GM19043 (cell line): ENCODE measurements at regions not wholly inside any gene's neighbourhood (a gene's known extent, or its start where the extent isn't known, plus 50 kb on each side); places are given as distances from the start of the nearest gene placed in this dataset.
"Not testable (repeated sequence)": the region's sequence is repeated elsewhere in the genome, so short reads cannot be mapped to it uniquely, and the experiment has no call there.

Experiments used
- ATAC-seq: cut with Tn5 transposase; IDR thresholded peaks from one replicate; pipeline ENCODE4 v1.9.1; 2021; ENCODE audit warnings: low read depth; ENCODE audit not compliant: unreplicated experiment

DNA sequence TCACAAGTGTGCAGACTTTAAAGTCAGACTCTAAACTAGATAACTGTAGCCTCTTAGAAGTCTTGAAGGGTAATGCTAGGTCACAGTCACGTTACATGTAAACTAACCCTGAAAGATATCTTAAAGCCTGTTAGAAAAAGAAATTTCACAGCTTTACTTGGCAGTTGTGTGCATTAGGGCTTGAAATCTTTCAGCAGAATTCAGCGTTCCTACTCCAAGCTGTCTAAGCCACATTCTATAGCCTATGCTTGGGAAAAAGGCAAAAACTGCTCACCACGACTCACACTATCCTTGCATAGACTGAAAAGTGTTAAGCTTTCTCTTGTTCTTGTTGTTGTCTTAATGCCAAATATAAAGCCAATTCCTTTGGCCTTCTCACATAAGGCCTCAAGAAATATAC, 338.0 kb upstream of the SASH1 start:
- ATAC-seq: no peak

GRCh38 chr6:148005806-148006205, 336.8 kb upstream of the SASH1 start:
- no peak for ATAC-seq

DNA sequence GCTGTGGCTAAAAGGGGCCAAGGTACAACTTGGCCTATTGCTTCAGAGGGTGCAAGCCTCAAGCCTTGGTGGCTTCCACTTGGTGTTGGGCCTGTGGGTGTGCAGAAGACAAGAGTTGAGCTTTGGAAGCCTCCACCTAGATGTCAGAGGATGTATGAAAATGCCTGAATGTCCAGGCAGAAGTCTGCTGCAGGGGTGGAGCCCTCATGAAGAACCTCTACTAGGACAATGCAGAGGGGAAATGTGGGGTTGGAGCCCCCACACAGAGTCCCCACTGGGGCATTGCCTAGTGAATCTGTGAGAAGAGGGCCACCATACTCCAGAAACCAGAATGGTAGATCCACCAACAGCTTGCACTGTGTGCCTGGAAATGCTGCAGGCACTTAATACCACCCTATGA, 332.1 kb upstream of the SASH1 start:
- ATAC-seq: not testable (repeated sequence)

GRCh38 chr6:148016013-148016412, 326.6 kb upstream of the SASH1 start:
- no peak for ATAC-seq

- ATAC-seq: no peak
These were observed 321.5 kb upstream of the SASH1 start for GRCh38 chr6:148021165-148021564.

GRCh38 chr6:148021699-148022098, 320.9 kb upstream of the SASH1 start:
- no peak for ATAC-seq

DNA sequence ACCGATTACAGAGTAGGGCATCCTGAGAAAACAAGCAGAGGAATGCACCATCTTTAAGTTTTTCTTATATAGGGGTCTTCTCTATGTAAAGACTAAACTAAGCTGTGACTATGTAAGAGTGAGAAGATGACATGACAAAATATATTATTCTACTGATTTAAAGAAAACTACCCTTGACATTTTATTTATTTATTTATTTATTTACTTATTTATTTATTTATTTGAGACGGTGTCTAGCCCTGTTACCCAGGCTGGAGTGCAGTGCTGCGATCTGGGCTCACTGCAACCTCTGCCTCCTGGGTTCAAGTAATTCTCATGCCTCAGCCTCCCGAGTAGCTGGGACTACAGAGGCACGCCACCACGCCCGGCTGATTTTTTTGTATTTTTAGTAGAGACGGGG, 320.4 kb upstream of the SASH1 start:
- not testable (repeated sequence) for ATAC-seq

DNA sequence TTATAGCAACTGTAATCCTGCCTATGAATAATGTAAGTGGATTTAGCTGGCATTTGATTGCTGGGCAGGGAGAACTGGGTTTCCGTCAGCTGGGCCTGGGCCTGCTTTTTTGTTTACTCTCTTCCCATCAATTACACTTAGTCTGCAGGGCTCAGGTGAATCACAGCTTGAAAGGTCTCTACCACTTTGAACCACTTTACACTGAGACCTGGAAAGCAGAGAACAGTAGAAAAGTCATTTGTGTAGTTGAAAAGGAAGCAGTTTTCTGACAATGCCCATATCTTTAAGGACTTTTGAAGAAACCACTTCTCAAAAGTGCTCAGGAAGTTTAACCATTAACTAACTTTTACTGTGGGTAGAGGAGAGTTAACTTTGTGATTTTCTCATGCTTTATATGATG, 315.4 kb upstream of the SASH1 start:
- no peak for ATAC-seq

DNA sequence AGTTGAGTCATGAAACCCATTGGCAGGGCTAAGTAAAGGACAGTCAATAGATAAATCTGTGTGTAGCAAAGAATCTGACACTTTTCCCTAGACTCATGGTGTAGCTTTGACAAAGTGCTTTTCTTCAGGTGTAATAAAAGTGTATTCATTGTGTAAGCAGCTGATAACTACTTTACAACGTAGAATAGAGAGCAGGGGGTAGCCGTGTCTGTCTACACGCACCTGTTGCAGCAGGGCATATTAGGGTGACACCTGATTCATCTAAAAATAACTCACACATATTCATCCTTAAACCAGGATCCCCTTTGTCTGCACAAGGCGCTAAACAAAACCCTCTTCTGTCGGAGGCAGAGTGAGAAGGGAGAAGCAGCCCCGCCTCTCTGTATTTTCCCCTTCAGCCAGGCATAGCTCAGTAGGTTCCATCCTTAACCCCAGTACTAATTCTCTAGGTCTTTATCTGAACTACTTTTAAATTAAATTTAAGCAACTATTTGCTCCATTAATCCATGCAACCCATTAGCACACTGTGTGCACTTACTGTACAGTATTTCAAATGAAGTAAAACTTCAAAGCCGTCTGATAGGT, 306.7 kb upstream of the SASH1 start:
- no peak for ATAC-seq

DNA sequence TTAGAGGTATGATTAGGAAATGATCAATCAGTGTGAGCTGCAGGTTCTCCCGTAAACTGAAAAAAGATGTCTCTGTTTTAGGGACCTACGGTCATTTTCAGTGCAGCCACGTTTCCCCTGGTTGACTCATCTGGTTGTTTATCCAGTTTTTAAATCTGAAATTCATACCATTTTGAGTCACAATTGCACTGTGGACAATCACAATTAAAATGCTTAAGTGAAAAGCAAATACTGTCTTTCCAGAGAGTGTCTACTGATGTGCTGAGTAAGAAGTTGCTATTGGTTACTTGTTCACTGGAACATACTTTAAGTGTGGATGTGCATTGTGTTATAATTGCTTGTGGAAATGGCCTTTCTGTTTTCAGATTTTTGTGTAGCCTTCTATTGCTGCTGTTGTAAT, 305.1 kb upstream of the SASH1 start:
- ATAC-seq: no peak

DNA sequence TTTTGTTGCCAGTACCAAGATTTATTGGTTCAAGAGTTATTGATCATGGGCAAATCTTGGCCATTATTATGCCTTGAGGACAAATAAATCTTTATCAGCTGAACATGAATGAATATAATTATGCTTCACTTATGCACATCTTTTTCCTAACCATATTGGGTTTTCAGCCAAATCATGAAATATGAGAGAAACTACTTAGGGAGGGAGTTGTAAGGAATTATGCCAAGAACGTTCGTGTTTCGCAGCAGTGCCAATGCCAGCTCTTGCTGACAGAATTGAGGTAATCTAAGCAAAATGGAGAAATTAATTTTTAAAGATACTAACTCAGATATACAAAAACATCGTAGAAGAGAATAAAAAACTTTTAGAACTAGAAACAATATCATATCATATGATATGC, 301.1 kb upstream of the SASH1 start:
- ATAC-seq: no peak

- ATAC-seq: no peak
These were observed 300.1 kb upstream of the SASH1 start for GRCh38 chr6:148042536-148042935.

- ATAC-seq: no peak
These were observed 298.3 kb upstream of the SASH1 start for GRCh38 chr6:148044261-148044751.

DNA sequence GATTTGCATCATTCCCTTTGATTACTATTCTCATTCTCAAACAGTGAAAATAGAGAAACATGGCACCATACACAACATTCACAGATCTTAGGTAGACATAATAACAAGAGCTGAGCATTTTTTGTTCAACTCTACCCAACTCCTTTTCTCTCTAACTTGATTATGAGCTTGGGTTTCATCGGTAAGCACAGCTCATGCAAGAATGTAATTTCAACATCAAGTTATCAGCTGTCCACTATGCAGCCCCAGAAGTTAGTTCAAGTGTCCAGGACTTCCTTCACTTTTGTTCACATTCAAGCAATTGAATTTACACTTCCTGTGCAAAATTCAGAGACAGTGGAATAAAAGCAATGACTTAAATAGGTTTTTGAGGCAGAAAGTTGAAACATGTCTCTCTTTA, 297.7 kb upstream of the SASH1 start:
- ATAC-seq: no peak

GRCh38 chr6:148053209-148053608, 289.4 kb upstream of the SASH1 start:
- ATAC-seq: no peak

DNA sequence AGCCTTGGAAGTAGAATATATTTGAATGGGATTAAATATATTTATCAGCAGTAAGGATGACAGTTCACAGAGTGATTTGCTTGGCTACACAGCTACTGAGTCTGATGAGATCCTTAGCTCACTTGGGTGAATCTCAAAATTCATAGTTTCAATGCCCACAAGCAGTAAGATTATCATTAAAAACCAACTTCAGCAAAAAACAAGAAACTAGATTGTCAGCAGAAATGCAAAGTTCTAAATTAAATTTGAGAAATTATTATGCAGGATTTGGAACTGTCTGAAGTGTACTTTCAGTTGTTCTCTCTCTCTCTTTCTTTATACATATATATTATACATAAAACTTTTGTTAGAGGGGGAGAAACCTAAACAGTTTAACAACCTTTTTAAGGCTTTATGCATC, 288.8 kb upstream of the SASH1 start:
- ATAC-seq: no peak

DNA sequence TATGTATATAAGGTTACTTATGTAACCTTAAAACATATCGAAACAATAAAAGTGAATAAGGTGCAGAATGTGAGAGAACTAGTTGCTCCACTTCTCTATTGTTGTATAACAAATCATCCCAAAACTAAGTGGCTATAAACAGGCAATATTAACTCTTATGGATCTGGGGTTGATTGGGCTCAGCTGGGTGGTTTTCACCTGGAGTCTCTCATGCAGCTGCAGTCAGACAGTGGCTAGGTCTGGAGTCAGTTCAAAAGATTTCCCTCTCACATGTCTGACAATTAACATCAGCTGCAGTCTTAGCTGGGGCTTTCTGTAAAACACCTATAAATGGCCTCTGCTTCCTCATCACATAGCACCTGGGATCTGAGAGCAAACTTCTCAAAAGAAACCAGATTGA, 288.4 kb upstream of the SASH1 start:
- no peak for ATAC-seq

- ATAC-seq: no peak
These were observed 287.2 kb upstream of the SASH1 start for GRCh38 chr6:148055419-148055818.

DNA sequence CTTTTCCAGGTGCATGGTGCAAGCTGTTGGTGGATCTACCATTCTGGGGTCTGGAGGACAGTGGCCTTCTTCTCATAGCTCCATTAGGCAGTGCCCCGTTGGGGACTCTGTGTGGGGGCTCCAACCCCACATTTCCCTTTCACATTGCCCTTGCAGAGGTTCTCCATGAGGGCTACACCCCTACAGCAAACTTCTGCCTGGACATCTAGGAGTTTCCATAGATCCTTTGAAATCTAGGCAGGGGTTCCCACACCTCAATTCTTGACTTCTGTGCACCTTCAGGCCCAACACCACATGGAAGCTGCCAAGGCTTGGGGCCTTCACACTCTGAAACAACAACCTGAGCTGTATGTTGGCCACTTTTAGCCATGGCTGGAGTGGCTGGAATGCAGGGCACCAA, 282.8 kb upstream of the SASH1 start:
- no peak for ATAC-seq

DNA sequence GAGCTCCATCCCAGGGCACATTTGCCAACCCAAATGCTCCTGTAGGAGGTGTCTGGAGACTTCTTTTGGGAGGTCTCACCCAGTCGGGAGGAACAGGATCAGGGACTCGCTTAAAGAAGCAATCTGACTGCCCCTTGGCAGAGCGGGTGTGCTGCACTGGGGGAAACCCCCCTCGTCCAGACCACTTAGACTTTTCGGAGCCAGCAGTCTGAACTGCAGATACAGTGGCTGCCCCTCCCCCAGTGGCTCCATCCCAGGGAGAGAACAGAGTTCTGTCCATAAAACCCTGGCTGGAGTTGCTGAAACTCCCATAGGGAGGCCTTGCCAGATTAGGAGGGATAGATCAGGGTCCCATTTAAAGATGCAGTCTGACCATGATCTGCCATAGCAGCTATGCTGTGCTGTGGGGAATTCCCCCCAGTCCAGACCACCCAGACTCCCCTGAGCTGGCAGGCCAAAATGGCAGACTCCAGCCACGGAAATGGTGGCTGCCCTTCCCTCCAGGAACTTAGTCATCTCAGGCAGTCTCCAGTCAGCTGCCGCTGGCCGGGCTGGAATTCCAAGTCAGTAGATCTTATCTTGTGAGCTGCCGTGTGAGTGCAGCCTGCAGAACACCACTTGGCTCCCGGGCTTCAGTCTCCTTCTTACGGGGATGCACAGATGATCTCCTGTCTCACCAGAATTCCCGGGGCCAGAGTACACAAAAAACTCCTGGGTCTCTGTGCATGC, 278.1 kb upstream of the SASH1 start:
- ATAC-seq: no peak

DNA sequence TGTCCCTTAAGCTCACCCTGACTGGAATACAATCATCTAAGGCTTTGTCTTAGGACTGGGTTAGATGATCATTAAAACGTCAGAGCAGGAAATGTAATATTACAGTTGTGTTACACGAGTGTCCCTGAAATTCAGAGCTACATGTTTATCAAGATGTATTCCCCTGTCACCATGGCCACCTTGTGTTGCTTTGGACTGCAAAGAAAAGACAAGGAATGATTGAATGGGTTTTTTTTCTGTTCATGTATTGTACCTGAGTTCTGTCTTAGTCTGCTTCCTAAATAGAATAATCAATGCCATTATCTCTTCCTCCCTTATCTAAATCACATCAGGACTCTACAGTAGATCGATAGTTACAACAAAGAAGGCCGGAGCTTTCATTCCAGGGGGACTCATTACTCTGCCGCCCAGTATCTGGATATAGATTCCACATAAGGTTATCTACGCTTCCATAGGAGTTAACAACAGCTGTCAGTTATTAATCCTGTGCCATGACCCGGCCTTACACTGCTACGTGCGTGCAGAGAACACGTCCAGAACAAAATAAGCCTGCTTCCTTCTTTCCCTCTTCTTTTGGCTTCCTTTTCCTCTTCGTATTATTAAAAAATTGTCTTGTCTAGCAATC, 274.1 kb upstream of the SASH1 start:
- no peak for ATAC-seq

GRCh38 chr6:148069256-148069655, 273.4 kb upstream of the SASH1 start:
- no peak for ATAC-seq
